Trophoblast cell (in vitro differentiated cells and primary cell): ENCODE measurements at regions not wholly inside any gene's neighbourhood (a gene's known extent, or its start where the extent isn't known, plus 50 kb on each side); places are given as distances from the start of the nearest gene placed in this dataset.
"Not testable (repeated sequence)": the region's sequence is repeated elsewhere in the genome, so short reads cannot be mapped to it uniquely, and the experiment has no call there.

Source experiments
- DNase-seq, 2 donors: peaks; one replicate each; pipeline ENCODE4 v3.0.0-alpha.2; 2016
- H2AFZ ChIP-seq: 2 replicates; pipeline ENCODE4 v1.6.1; 2013; ENCODE audit warnings: low read length, moderate library complexity, mild to moderate bottlenecking; ENCODE audit not compliant: insufficient read depth, poor library complexity
- H2AK5ac ChIP-seq: 2 replicates; pipeline ENCODE4 v1.6.1; 2013; ENCODE audit warnings: mild to moderate bottlenecking, low read length
- H2BK120ac ChIP-seq: 2 replicates; pipeline ENCODE4 v1.6.1; 2013; ENCODE audit warnings: low read length, mild to moderate bottlenecking, moderate library complexity; ENCODE audit not compliant: insufficient read depth, poor library complexity
- H2BK12ac ChIP-seq: 2 replicates; pipeline ENCODE4 v1.6.1; 2013; ENCODE audit warnings: mild to moderate bottlenecking, low read length, moderate library complexity
- H2BK5ac ChIP-seq: 2 replicates; pipeline ENCODE4 v1.6.1; 2013; ENCODE audit warnings: low read length, low read depth, moderate library complexity, mild to moderate bottlenecking; ENCODE audit not compliant: poor library complexity
- H3K14ac ChIP-seq: 2 replicates; pipeline ENCODE4 v1.6.1; 2013; ENCODE audit warnings: mild to moderate bottlenecking, low read length
- H3K18ac ChIP-seq: 2 replicates; pipeline ENCODE4 v1.6.1; 2013; ENCODE audit warnings: mild to moderate bottlenecking, low read length
- H3K23ac ChIP-seq: 2 replicates; pipeline ENCODE4 v1.6.1; 2013; ENCODE audit warnings: low read length
- H3K27ac ChIP-seq: 2 replicates; pipeline ENCODE4 v1.5.1; 2013; ENCODE audit warnings: low read depth, mild to moderate bottlenecking, inconsistent platforms, low read length, moderate library complexity
- H3K27me3 ChIP-seq: 2 replicates; pipeline ENCODE4 v1.6.1; 2013; ENCODE audit warnings: inconsistent platforms, mild to moderate bottlenecking, low read length, moderate library complexity; ENCODE audit not compliant: insufficient read depth
- H3K36me3 ChIP-seq, 2 experiments: 1 replicate in 1 of 2; 2 replicates in 1 of 2; pipeline ENCODE4 v1.6.1; 2013; ENCODE audit warnings: low read length in 2 of 2, mild to moderate bottlenecking in 2 of 2, moderate library complexity in 1 of 2; ENCODE audit not compliant: insufficient read depth in 2 of 2, control insufficient read depth in 1 of 2
- H3K4ac ChIP-seq: 2 replicates; pipeline ENCODE4 v1.6.1; 2013; ENCODE audit warnings: low read depth, mild to moderate bottlenecking, low read length, moderate library complexity
- H3K4me1 ChIP-seq, 2 experiments: 1 replicate in 1 of 2; 2 replicates in 1 of 2; pipeline ENCODE4 v1.6.1; 2013; ENCODE audit warnings: low read length in 2 of 2, mild to moderate bottlenecking in 2 of 2, moderate library complexity in 1 of 2; ENCODE audit not compliant: insufficient read depth in 2 of 2, control insufficient read depth in 1 of 2
- H3K4me2 ChIP-seq: 2 replicates; pipeline ENCODE4 v1.6.1; 2013; ENCODE audit warnings: inconsistent platforms, mild to moderate bottlenecking, low read length, moderate library complexity
- H3K4me3 ChIP-seq: 2 replicates; pipeline ENCODE4 v1.5.1; 2013; ENCODE audit warnings: mild to moderate bottlenecking, low read depth, low read length, inconsistent platforms
- H3K79me1 ChIP-seq: one replicate; pipeline ENCODE4 v1.6.1; 2013; ENCODE audit warnings: low read length
- H3K79me2 ChIP-seq: 2 replicates; pipeline ENCODE4 v1.6.1; 2013; ENCODE audit warnings: low read length, mild to moderate bottlenecking; ENCODE audit not compliant: control insufficient read depth, insufficient read depth, poor library complexity
- H3K9ac ChIP-seq: 2 replicates; pipeline ENCODE4 v1.6.1; 2013; ENCODE audit warnings: mild to moderate bottlenecking, low read length
- H3K9me3 ChIP-seq: 2 replicates; pipeline ENCODE4 v1.6.1; 2013; ENCODE audit warnings: low read depth, mild to moderate bottlenecking, control low read depth, inconsistent platforms, low read length; ENCODE audit not compliant: insufficient read depth
- H4K12ac ChIP-seq: 2 replicates; pipeline ENCODE4 v1.6.1; 2013; ENCODE audit warnings: low read depth, mild to moderate bottlenecking, low read length, moderate library complexity
- H4K8ac ChIP-seq: 2 replicates; pipeline ENCODE4 v1.6.1; 2013; ENCODE audit warnings: low read depth, mild to moderate bottlenecking, low read length, moderate library complexity
- H4K91ac ChIP-seq: one replicate; pipeline ENCODE4 v1.6.1; 2013; ENCODE audit warnings: low read depth, mild to moderate bottlenecking, low read length, moderate library complexity
- WGBS: extraction: QIAGEN DNeasy Blood & Tissue Kit; methylation state at CpG from one replicate; pipeline ENCODE4 v1.1.7; 2013; ENCODE audit warnings: missing lambda C conversion rate; ENCODE audit not compliant: insufficient read length, insufficient coverage; ENCODE audit errors: extremely low coverage; 5-methylcytosine and 5-hydroxymethylcytosine counted together

DNA sequence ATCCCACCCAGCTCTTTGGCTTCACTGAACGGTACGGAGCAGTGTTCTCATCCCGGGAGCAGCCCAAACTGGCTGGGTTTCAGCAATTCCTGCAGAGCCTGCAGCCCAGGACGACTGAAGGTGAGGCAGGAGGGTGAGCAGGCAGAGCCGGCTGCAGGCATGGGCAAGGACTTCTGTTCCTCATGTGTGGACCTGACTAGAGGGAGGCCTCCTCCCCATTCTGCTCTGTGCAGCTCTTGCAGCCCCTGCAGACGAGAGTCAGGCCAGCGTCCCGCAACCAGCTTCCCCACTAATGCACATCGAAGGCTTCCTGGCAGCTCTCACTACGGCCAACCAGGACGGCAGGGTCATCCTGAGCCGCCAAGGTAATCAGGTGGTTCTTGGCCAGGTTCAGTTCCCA lies 97.8 kb upstream of the PZP start:
- not testable (repeated sequence) for H4K91ac ChIP-seq, H3K9ac ChIP-seq, H4K8ac ChIP-seq, H3K4me1 ChIP-seq, H3K27me3 ChIP-seq, H3K79me1 ChIP-seq, H3K18ac ChIP-seq, H3K4me2 ChIP-seq, H2BK12ac ChIP-seq, H2AFZ ChIP-seq, H3K79me2 ChIP-seq, H3K14ac ChIP-seq, H2BK120ac ChIP-seq, DNase-seq, H4K12ac ChIP-seq, H3K23ac ChIP-seq, H2BK5ac ChIP-seq, H3K4me3 ChIP-seq, H3K4ac ChIP-seq, H3K27ac ChIP-seq, H2AK5ac ChIP-seq, H3K9me3 ChIP-seq
- peaks cover 4 to 11% of the 10 kb centered on the region in 2 experiments for H3K36me3 ChIP-seq
- no CpG with 5 or more reads among the region's 12 CpGs for WGBS

DNA sequence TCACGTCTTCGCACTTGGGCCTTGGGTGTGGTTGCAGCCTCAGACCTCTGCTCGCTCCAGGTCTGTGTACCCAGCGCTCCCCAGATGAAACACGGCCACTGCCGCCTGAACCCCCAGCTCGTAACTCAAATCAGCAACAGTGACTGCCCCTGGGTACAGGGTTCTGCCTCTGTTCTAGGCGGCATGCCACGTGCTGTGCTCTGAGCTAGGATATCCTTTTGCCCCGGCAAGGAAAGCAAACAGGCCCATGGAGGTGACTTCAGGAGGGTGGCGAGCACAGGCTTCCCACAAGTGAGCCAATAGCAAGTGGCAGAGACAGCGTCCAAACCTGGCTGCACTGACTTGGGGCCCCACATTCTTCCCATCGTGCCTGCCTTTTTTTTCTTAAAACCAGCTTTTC lies 96.3 kb upstream of the PZP start:
- not testable (repeated sequence) for DNase-seq, H4K12ac ChIP-seq, H3K27ac ChIP-seq, H3K14ac ChIP-seq, H4K91ac ChIP-seq, H3K79me2 ChIP-seq, H2AFZ ChIP-seq, H3K18ac ChIP-seq, H3K9me3 ChIP-seq, H3K79me1 ChIP-seq, H3K4me1 ChIP-seq, H3K9ac ChIP-seq, H3K4me3 ChIP-seq, H3K4me2 ChIP-seq, H4K8ac ChIP-seq, H3K23ac ChIP-seq, H2BK5ac ChIP-seq, H3K4ac ChIP-seq, H3K36me3 ChIP-seq, H2AK5ac ChIP-seq, H3K27me3 ChIP-seq, H2BK12ac ChIP-seq, H2BK120ac ChIP-seq
- no CpG with 5 or more reads among the region's 13 CpGs for WGBS

DNA sequence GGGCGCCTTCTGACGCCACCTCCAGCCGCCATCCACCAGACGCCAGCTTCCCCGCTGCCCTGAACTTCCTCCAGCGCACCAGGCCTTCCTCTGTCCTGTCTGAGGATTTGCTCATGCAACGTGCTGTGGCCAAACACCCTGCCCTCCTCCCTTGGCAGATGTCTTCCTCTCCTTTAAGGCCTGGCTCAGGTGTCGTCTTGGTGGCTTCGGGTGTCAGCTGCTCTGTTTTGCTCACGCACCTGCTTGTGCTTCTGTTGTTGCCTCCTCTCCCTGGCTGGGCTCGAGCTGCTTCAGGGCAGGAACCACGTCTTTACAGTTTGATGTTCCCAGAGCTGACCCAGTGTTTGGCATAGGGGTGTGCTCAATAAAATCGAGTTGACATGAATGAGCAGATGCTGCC lies 87.7 kb upstream of the PZP start:
- H3K14ac ChIP-seq, H3K4me2 ChIP-seq, H2BK12ac ChIP-seq, H3K18ac ChIP-seq, H4K91ac ChIP-seq, H2BK5ac ChIP-seq, H3K4me1 ChIP-seq, H2AFZ ChIP-seq, H4K12ac ChIP-seq, H3K79me1 ChIP-seq, H2AK5ac ChIP-seq, DNase-seq, H3K9ac ChIP-seq, H3K27me3 ChIP-seq, H3K4me3 ChIP-seq, H4K8ac ChIP-seq, H3K79me2 ChIP-seq, H3K36me3 ChIP-seq, H3K23ac ChIP-seq, H3K4ac ChIP-seq, H2BK120ac ChIP-seq, H3K27ac ChIP-seq, H3K9me3 ChIP-seq: not testable (repeated sequence)
- WGBS = no CpG with 5 or more reads among the region's 13 CpGs

DNA sequence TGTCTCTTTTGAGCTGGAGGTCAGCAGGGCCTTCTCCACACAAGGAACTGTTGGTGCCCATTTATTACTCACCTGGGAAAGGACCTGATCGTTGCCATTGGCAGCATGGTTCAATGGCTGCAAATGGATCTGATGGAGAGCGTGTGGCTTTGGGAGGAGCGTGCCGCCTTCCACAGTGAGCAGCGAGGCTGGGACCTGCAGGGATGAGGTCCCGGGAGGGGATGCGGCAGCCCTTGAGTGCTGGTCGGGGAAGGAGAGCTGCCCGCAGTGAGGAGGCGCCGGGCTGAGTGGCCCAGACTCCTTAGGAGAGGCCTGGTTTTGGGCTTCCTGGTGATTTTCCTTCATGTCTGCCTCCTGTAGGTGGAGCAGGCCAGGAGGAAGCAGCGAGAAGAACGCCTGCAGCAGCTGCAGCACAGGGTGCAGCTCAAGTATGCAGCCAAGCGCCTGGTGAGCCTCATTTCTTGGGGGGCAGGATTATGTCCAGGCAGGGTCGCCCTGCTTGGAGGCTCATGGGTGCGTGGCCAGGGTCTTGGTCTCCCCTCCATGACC lies 86.0 kb upstream of the PZP start:
- not testable (repeated sequence) for H3K36me3 ChIP-seq, H3K9ac ChIP-seq, H3K27me3 ChIP-seq, H3K9me3 ChIP-seq, H3K23ac ChIP-seq, H3K4ac ChIP-seq, H3K4me3 ChIP-seq, DNase-seq, H3K4me1 ChIP-seq, H3K14ac ChIP-seq, H2BK5ac ChIP-seq, H3K4me2 ChIP-seq, H2AK5ac ChIP-seq, H4K91ac ChIP-seq, H4K12ac ChIP-seq, H4K8ac ChIP-seq, H3K79me1 ChIP-seq, H3K18ac ChIP-seq, H3K79me2 ChIP-seq, H2BK12ac ChIP-seq, H3K27ac ChIP-seq, H2BK120ac ChIP-seq, H2AFZ ChIP-seq
- WGBS = no CpG with 5 or more reads among the region's 16 CpGs
